Choroid plexus epithelial cell (primary cell): ENCODE measurements at regions not wholly inside any gene's neighbourhood (a gene's known extent, or its start where the extent isn't known, plus 50 kb on each side); places are given as distances from the start of the nearest gene placed in this dataset.
"Not testable (repeated sequence)": the region's sequence is repeated elsewhere in the genome, so short reads cannot be mapped to it uniquely, and the experiment has no call there.

Source experiments
- DNase-seq: peaks from one replicate; pipeline ENCODE4 v3.0.0-alpha.2; 2010; ENCODE audit warnings: low read depth
- H3K4me3 ChIP-seq: 2 replicates; pipeline ENCODE4 v1.5.1; 2011; ENCODE audit warnings: low read depth, mild to moderate bottlenecking, control low read depth, low read length, moderate library complexity
- CTCF ChIP-seq: conservative IDR thresholded peaks from 2 replicates; pipeline ENCODE4 v1.5.1; 2011; ENCODE audit warnings: low read depth, mild to moderate bottlenecking, control low read depth, inconsistent platforms, low read length, moderate library complexity

GRCh38 chr7:85287106-85287825 lies 100.4 kb upstream of the SEMA3D start:
- DNase-seq = peak; percentile 31
- TF ChIP-seq CTCF = no peak
- no peak overlapping the region for H3K4me3 ChIP-seq

- no peak for DNase-seq
- TF ChIP-seq CTCF = no peak
- no peak overlapping the region for H3K4me3 ChIP-seq
Observed at GRCh38 chr7:85286446-85286845, 99.6 kb upstream of the SEMA3D start.

- no peak for TF ChIP-seq CTCF
- no peak for DNase-seq
- no peak overlapping the region for H3K4me3 ChIP-seq
Observed at GRCh38 chr7:85285527-85285926, 98.7 kb upstream of the SEMA3D start.

- H3K4me3 ChIP-seq = no peak overlapping the region
- no peak for DNase-seq
- TF ChIP-seq CTCF = no peak
Observed at GRCh38 chr7:85275204-85275603, 88.3 kb upstream of the SEMA3D start.

GRCh38 chr7:85274454-85274853 lies 87.6 kb upstream of the SEMA3D start:
- TF ChIP-seq CTCF = no peak

GRCh38 chr7:85262891-85263290 lies 76.0 kb upstream of the SEMA3D start:
- H3K4me3 ChIP-seq = no peak overlapping the region
- no peak for DNase-seq
- TF ChIP-seq CTCF = no peak

More at GRCh38 chr7:85274454-85274853, 87.6 kb upstream of the SEMA3D start:
- no peak for DNase-seq
- H3K4me3 ChIP-seq = no peak overlapping the region

- no peak overlapping the region for H3K4me3 ChIP-seq
- DNase-seq = no peak
- TF ChIP-seq CTCF = no peak
Observed at GRCh38 chr7:85261336-85261735, 74.5 kb upstream of the SEMA3D start.

GRCh38 chr7:85249787-85250186 lies 62.9 kb upstream of the SEMA3D start:
- not testable (repeated sequence) for DNase-seq, H3K4me3 ChIP-seq
